PFSK-1 (cell line): ENCODE measurements at regions not wholly inside any gene's neighbourhood (a gene's known extent, or its start where the extent isn't known, plus 50 kb on each side); places are given as distances from the start of the nearest gene placed in this dataset.

Experiments used
- FOXP2 ChIP-seq: optimal IDR thresholded peaks from 2 replicates; pipeline ENCODE3; 2011; ENCODE audit warnings: borderline replicate concordance, control low read depth, inconsistent platforms; ENCODE audit not compliant: insufficient read depth; ENCODE audit errors: extremely low read length, extremely low read depth
- POLR2AphosphoS5 ChIP-seq: IDR thresholded peaks from 2 replicates; pipeline ENCODE4 v1.6.1; 2012; ENCODE audit warnings: low read depth, mild to moderate bottlenecking, control low read depth, low read length, moderate library complexity
- REST ChIP-seq, 2 experiments: IDR thresholded peaks; 2 replicates each; pipeline versions ENCODE4 v1.6.1 to v1.8.0; 2011 to 2012; ENCODE audit warnings: low read depth in 2 of 2, low read length in 2 of 2, control low read depth in 1 of 2, inconsistent platforms in 1 of 2, mild to moderate bottlenecking in 1 of 2, moderate library complexity in 1 of 2; ENCODE audit not compliant: insufficient read depth in 1 of 2
- SIN3A ChIP-seq: IDR thresholded peaks from 2 replicates; pipeline ENCODE4 v1.6.1; 2012; ENCODE audit warnings: mild to moderate bottlenecking, low read length, moderate library complexity, borderline replicate concordance; ENCODE audit not compliant: insufficient read depth
- TAF1 ChIP-seq: IDR thresholded peaks from 2 replicates; pipeline ENCODE4 v1.6.1; 2012; ENCODE audit warnings: low read length, control low read depth, borderline replicate concordance; ENCODE audit not compliant: insufficient read depth

DNA sequence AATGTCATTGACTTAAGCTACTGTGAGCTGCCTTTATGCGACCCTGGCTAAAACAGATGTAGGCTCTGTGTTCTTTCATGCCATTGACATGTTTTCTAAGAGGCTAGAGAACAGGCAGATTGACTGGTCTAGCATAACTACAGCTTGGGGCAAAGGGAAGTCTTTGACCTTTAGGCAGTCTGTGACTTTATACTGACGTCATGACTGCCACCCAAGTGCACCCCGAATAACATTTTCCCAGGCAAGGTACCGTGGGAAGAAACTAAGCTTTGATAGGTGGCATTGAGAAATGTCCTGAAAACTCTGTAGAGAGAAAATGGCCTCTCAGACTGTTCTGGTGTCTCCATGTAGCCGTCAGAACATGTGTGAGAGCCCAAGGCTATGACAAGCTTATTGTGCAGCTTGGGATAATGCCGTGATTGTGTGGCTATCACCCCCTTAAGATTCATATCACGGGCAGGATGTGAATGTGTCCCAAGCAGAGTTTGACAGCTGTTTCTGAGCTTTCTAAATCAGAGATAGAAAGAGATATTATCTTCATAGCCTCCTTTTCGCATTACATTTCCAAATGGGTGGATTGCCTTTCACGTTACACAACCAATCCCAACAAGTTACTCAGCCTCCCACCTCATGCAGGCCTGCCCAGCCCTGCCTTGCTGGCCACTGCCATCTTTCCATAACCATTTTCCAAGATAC is 672.2 kb upstream of the ACVR2A start:
- TF ChIP-seq SIN3A (no peak), FOXP2 (no peak), POLR2AphosphoS5 (no peak)

DNA sequence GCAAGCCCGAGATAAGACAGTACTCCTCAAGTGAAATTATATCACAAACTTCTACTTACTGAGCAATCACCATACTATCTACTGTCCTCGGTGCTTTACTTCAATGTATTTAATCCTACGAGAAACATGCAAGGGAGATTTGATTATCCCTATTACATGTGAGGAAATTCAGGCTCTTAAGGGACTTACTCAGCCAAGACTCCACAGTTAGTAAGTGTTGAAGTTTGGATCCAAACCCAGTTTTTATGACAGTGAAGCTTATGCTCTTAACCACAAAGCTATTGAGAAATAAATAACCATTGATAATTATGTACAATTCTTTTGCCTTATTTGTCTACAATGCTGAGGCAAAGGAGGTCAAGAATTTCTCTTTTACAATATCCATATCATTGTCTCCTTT is 672.9 kb upstream of the ACVR2A start:
- TF ChIP-seq FOXP2 (no peak), SIN3A (no peak), POLR2AphosphoS5 (no peak), TAF1 (no peak), REST (IDR thresholded peaks at IDR 0.05; ENCODE audit: insufficient read depth in 1 of 2, low read depth in 2 of 2, low read length in 2 of 2) (no peak)

DNA sequence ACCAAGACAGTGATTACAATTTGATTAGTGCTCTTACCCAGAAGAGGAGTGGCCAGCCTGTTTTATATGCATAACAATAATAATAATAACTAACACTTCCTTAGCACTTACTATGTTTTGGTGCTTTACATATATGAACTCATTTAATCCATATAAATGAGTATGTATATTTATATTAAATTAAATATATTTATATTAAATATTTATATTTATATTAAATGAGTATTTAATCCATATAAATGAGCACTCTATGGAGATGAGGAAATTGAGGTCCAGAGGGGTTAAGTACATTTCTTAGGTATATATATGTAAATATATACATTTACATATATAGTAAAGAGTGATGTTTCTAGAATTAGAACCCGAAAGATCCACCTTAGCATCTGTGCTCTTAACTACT is 673.9 kb upstream of the ACVR2A start:
- TF ChIP-seq TAF1: no peak
- TF ChIP-seq POLR2AphosphoS5: no peak
- no peak for TF ChIP-seq REST (IDR thresholded peaks at IDR 0.05; ENCODE audit: insufficient read depth in 1 of 2, low read depth in 2 of 2, low read length in 2 of 2)
- no peak for TF ChIP-seq SIN3A
- TF ChIP-seq FOXP2: no peak

GRCh38 chr2:147165697-147166382 is 679.0 kb upstream of the ACVR2A start:
- no peak for TF ChIP-seq REST (IDR thresholded peaks at IDR 0.05; ENCODE audit: insufficient read depth in 1 of 2, low read depth in 2 of 2, low read length in 2 of 2)
- no peak for TF ChIP-seq POLR2AphosphoS5
- TF ChIP-seq FOXP2: no peak
- TF ChIP-seq TAF1: no peak
- TF ChIP-seq SIN3A: no peak

GRCh38 chr2:147164563-147164962 is 680.3 kb upstream of the ACVR2A start:
- TF ChIP-seq REST (IDR thresholded peaks at IDR 0.05; ENCODE audit: insufficient read depth in 1 of 2, low read depth in 2 of 2, low read length in 2 of 2) (no peak), SIN3A (no peak), FOXP2 (no peak), TAF1 (no peak), POLR2AphosphoS5 (no peak)
